ENCODE measurements at regions not wholly inside any gene's neighbourhood (a gene's known extent, or its start where the extent isn't known, plus 50 kb on each side); places are given as distances from the start of the nearest gene placed in this dataset.

GRCh38 chr10:109103278-109103677 lies 820.0 kb downstream of the XPNPEP1 start:
- TF ChIP-seq CTCF (IDR thresholded peaks at IDR 0.05), result no peak
- intact Hi-C loops (cut with DNase I, micrococcal nuclease), result no loop called here
- ATAC-seq, result peak; percentile 49
- no peaks in the 10 kb centered on the region for H3K4me1 ChIP-seq (ENCODE audit: low read depth)
- H3K36me3 ChIP-seq (ENCODE audit: low read depth), result no peaks in the 10 kb centered on the region
- H3K9me3 ChIP-seq, result no peaks in the 10 kb centered on the region
- H3K4me3 ChIP-seq, result no peak overlapping the region
- no peak for DNase-seq

- Histone ChIP-seq H3K9me3 (no peaks in the 10 kb centered on the region), H3K4me1 (ENCODE audit: low read depth) (no peaks in the 10 kb centered on the region), H3K36me3 (ENCODE audit: low read depth) (no peaks in the 10 kb centered on the region), H3K4me3 (no peak overlapping the region)
- ATAC-seq (no peak), DNase-seq (no peak)
- no peak for TF ChIP-seq CTCF (IDR thresholded peaks at IDR 0.05)
- intact Hi-C loops (cut with DNase I, micrococcal nuclease), result no loop called here
These were observed 833.5 kb downstream of the XPNPEP1 start for GRCh38 chr10:109089779-109090178.

- H3K4me3 ChIP-seq, result no peak overlapping the region
- intact Hi-C loops (cut with DNase I, micrococcal nuclease), result no loop called here
These were observed 851.8 kb downstream of the XPNPEP1 start for GRCh38 chr10:109071539-109071938.

GRCh38 chr10:109070492-109070891 lies 852.8 kb downstream of the XPNPEP1 start:
- no peaks in the 10 kb centered on the region for H3K4me1 ChIP-seq (ENCODE audit: low read depth)
- H3K9me3 ChIP-seq, result no peaks in the 10 kb centered on the region
- DNase-seq (no peak), ATAC-seq (no peak)
- no peaks in the 10 kb centered on the region for H3K36me3 ChIP-seq (ENCODE audit: low read depth)
- no peak for TF ChIP-seq CTCF (IDR thresholded peaks at IDR 0.05)
- H3K4me3 ChIP-seq, result no peak overlapping the region
- intact Hi-C loops (cut with DNase I, micrococcal nuclease), result no loop called here

More at GRCh38 chr10:109071539-109071938, 851.8 kb downstream of the XPNPEP1 start:
- Histone ChIP-seq H3K4me1 (ENCODE audit: low read depth) (no peaks in the 10 kb centered on the region), H3K36me3 (ENCODE audit: low read depth) (no peaks in the 10 kb centered on the region), H3K9me3 (no peaks in the 10 kb centered on the region)
- no peak for ATAC-seq
- no peak for TF ChIP-seq CTCF (IDR thresholded peaks at IDR 0.05)
- no peak for DNase-seq

- Histone ChIP-seq H3K9me3 (no peaks in the 10 kb centered on the region), H3K4me3 (no peak overlapping the region), H3K36me3 (ENCODE audit: low read depth) (no peaks in the 10 kb centered on the region), H3K4me1 (ENCODE audit: low read depth) (no peaks in the 10 kb centered on the region)
- DNase-seq, result no peak
- TF ChIP-seq CTCF (IDR thresholded peaks at IDR 0.05), result no peak
- intact Hi-C loops (cut with DNase I, micrococcal nuclease), result no loop called here
- ATAC-seq, result no peak
These were observed 856.3 kb downstream of the XPNPEP1 start for GRCh38 chr10:109067031-109067430.

GRCh38 chr10:109065821-109066220 lies 857.5 kb downstream of the XPNPEP1 start:
- DNase-seq (no peak), ATAC-seq (no peak)
- intact Hi-C loops (cut with DNase I, micrococcal nuclease), result no loop called here
- Histone ChIP-seq H3K4me3 (no peak overlapping the region), H3K36me3 (ENCODE audit: low read depth) (no peaks in the 10 kb centered on the region), H3K9me3 (no peaks in the 10 kb centered on the region), H3K4me1 (ENCODE audit: low read depth) (no peaks in the 10 kb centered on the region)
- no peak for TF ChIP-seq CTCF (IDR thresholded peaks at IDR 0.05)

Data from mucosa of descending colon (tissue), 3 donors.